Spleen (tissue), 11 donors: ENCODE measurements at regions not wholly inside any gene's neighbourhood (a gene's known extent, or its start where the extent isn't known, plus 50 kb on each side); places are given as distances from the start of the nearest gene placed in this dataset.

Source experiments
- DNase-seq: peaks from one replicate; pipeline ENCODE4 v3.0.0-alpha.2; 2020
- H3K27ac ChIP-seq, 8 donors: fragments of 200-600 bp; sonication (generic) in 7 of 8; 1 replicate in 4 of 8; 2 replicates in 4 of 8; pipeline versions ENCODE4 v1.5.0 to v1.8.0; 2016 to 2021; ENCODE audit warnings: inconsistent platforms in 4 of 8, mild to moderate bottlenecking in 4 of 8, moderate library complexity in 1 of 8
- H3K27me3 ChIP-seq, 7 donors: fragments of 200-600 bp; sonication (generic) in 6 of 7; replicated peaks in 1 of 7; 1 replicate in 4 of 7; 2 replicates in 3 of 7; pipeline versions ENCODE4 v1.5.0 to v1.8.0; 2016 to 2021; ENCODE audit warnings: inconsistent platforms in 3 of 7, mild to moderate bottlenecking in 1 of 7
- H3K36me3 ChIP-seq, 6 donors: fragments of 200-600 bp; sonication (generic) in 5 of 6; 1 replicate in 4 of 6; 2 replicates in 2 of 6; pipeline versions ENCODE4 v1.5.0 to v1.8.0; 2016 to 2021; ENCODE audit warnings: inconsistent platforms in 2 of 6
- H3K4me1 ChIP-seq, 6 donors: fragments of 200-600 bp; sonication (generic) in 5 of 6; 1 replicate in 3 of 6; 2 replicates in 3 of 6; pipeline versions ENCODE4 v1.5.0 to v1.8.0; 2016 to 2021; ENCODE audit warnings: inconsistent platforms in 3 of 6
- H3K4me3 ChIP-seq, 8 donors: fragments of 200-600 bp; sonication (generic) in 7 of 8; 1 replicate in 4 of 8; 2 replicates in 4 of 8; pipeline versions ENCODE4 v1.5.0 to v1.8.0; 2016 to 2021; ENCODE audit warnings: inconsistent platforms in 4 of 8, mild to moderate bottlenecking in 4 of 8, moderate library complexity in 2 of 8
- H3K9me3 ChIP-seq, 8 donors: fragments of 200-600 bp; sonication (generic) in 7 of 8; 1 replicate in 4 of 8; 2 replicates in 4 of 8; pipeline versions ENCODE4 v1.5.0 to v1.8.0; 2016 to 2021; ENCODE audit warnings: inconsistent platforms in 4 of 8
- CTCF ChIP-seq, 11 experiments: fragments of 200-600 bp in 7 of 11; fragments of 450-650 bp in 4 of 11; sonication (generic) in 4 of 11; IDR thresholded peaks in 8 of 11; conservative IDR thresholded peaks in 3 of 11; 1 replicate in 7 of 11; 2 replicates in 4 of 11; pipeline versions ENCODE4 v1.4.0 to v1.8.0; 2016 to 2021; ENCODE audit warnings: antibody characterized with exemption in 11 of 11, inconsistent platforms in 4 of 11, mild to moderate bottlenecking in 1 of 11
- POLR2A ChIP-seq, 3 donors: fragments of 450-650 bp; IDR thresholded peaks; one replicate each; pipeline ENCODE4 v1.5.1; 2017; ENCODE audit warnings: antibody characterized with exemption in 3 of 3, mild to moderate bottlenecking in 1 of 3
- POLR2AphosphoS5 ChIP-seq, 3 donors: sonication (generic); formaldehyde crosslinking; IDR thresholded peaks; one replicate each; pipeline ENCODE4 v1.5.1; 2017; ENCODE audit warnings: antibody characterized with exemption in 3 of 3
- WGBS, 5 donors: extraction: QIAGEN DNeasy Blood & Tissue Kit in 3 of 5; methylation state at CpG; one replicate each; pipeline versions ENCODE4 v1.1.5 to v1.1.7; 2013 to 2018; 5-methylcytosine and 5-hydroxymethylcytosine counted together
- intact Hi-C: fragments of 100-400 bp; cut with DNase I; formaldehyde crosslinking; loops from one replicate; pipeline ENCODE4 v1.15.0; 2023; ENCODE audit warnings: low total_unique reads
- donor health status: healthy with polysubstance abuse.
- donor health status: DM: no; HTN: no; CAD: no; lungs with moderate emphysema.
- donor health status: DM: no; HTN: no; CAD: no.
- donor health status: Bipolar disorder and iron deficiency.
- donor health status: healthy.
- donor health status: DM: no; HTN: no; CAD: no.
- donor health status: DM: yes; HTN: yes; CAD: no.

- intact Hi-C loops: no loop called here
- H3K4me1 ChIP-seq: no peaks in the 10 kb centered on the region
- H3K27ac ChIP-seq: no peak overlapping the region
- H3K4me3 ChIP-seq: no peak overlapping the region
- 65 to 90% (median 78%) methylated on average over 1 to 2 of the region's 2 CpGs for WGBS, 5 donors
- H3K27me3 ChIP-seq: no peaks in the 10 kb centered on the region
- peaks cover 0 to 20% (median under 1%) of the 10 kb centered on the region in 8 donors for H3K9me3 ChIP-seq
- no peak for TF ChIP-seq CTCF (IDR thresholded peaks at IDR 0.05 in 8 of 11, conservative IDR thresholded peaks at IDR 0.05 in 3 of 11)
- TF ChIP-seq POLR2AphosphoS5 (IDR thresholded peaks at IDR 0.05): no peak
- no peak for TF ChIP-seq POLR2A (IDR thresholded peaks at IDR 0.05)
- no peaks in the 10 kb centered on the region for H3K36me3 ChIP-seq
- no peak for DNase-seq
Observed at GRCh38 chrX:45351478-45351877, 150.8 kb upstream of the DIPK2B start.

- intact Hi-C loops: no loop called here
- Histone ChIP-seq H3K27me3 (peaks cover 0 to 6% (median 0%) of the 10 kb centered on the region in 7 donors), H3K36me3 (no peaks in the 10 kb centered on the region), H3K27ac (no peak overlapping the region), H3K9me3 (peaks cover 0 to 13% (median 0%) of the 10 kb centered on the region in 8 donors), H3K4me1 (no peaks in the 10 kb centered on the region), H3K4me3 (no peak overlapping the region)
- DNase-seq: no peak
- TF ChIP-seq CTCF (IDR thresholded peaks at IDR 0.05 in 8 of 11, conservative IDR thresholded peaks at IDR 0.05 in 3 of 11): no peak
- TF ChIP-seq POLR2AphosphoS5 (IDR thresholded peaks at IDR 0.05): no peak
- no peak for TF ChIP-seq POLR2A (IDR thresholded peaks at IDR 0.05)
Observed at GRCh38 chrX:45348296-45348695, 147.6 kb upstream of the DIPK2B start.

GRCh38 chrX:45347877-45348276 is 147.2 kb upstream of the DIPK2B start:
- Histone ChIP-seq H3K27ac (no peak overlapping the region), H3K4me1 (no peaks in the 10 kb centered on the region), H3K27me3 (peaks cover 0 to 6% (median 0%) of the 10 kb centered on the region in 7 donors), H3K36me3 (no peaks in the 10 kb centered on the region), H3K9me3 (peaks cover 0 to 13% (median 0%) of the 10 kb centered on the region in 8 donors), H3K4me3 (no peak overlapping the region)
- DNase-seq: no peak
- intact Hi-C loops: no loop called here
- TF ChIP-seq POLR2A (IDR thresholded peaks at IDR 0.05) (no peak), POLR2AphosphoS5 (IDR thresholded peaks at IDR 0.05) (no peak), CTCF (IDR thresholded peaks at IDR 0.05 in 8 of 11, conservative IDR thresholded peaks at IDR 0.05 in 3 of 11) (no peak)

DNA sequence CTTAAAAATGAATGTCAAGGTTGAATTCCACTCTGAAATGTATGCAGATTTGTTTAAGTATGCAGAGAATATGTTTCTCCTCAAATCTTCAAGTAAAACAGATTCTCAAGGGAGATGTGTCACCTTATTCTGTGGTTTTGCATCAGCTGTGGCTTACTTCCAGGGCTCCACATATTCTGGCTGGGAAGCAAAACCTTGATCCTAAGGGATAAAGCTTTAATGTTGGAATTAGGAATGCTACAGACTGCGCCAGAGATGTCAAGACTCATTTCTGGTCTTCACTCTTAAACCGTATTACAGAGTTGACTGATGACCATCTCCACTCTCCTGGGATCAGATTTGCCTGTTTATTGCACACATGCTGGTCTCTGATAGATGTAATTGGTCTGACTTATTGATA is 143.9 kb upstream of the DIPK2B start:
- H3K4me3 ChIP-seq: no peak overlapping the region
- peaks cover 0 to under 1% (median 0%) of the 10 kb centered on the region in 8 donors for H3K9me3 ChIP-seq
- peaks cover 0 to 6% (median 0%) of the 10 kb centered on the region in 7 donors for H3K27me3 ChIP-seq
- H3K27ac ChIP-seq: no peak overlapping the region
- no peaks in the 10 kb centered on the region for H3K36me3 ChIP-seq
- H3K4me1 ChIP-seq: no peaks in the 10 kb centered on the region
- TF ChIP-seq POLR2AphosphoS5 (IDR thresholded peaks at IDR 0.05) (no peak), CTCF (IDR thresholded peaks at IDR 0.05 in 8 of 11, conservative IDR thresholded peaks at IDR 0.05 in 3 of 11) (no peak), POLR2A (IDR thresholded peaks at IDR 0.05) (no peak)
- intact Hi-C loops: no loop called here
- 72 to 92% (median 81%) methylated on average over 2 of the region's 2 CpGs for WGBS, 5 donors
- no peak for DNase-seq
